Mucosa of rectum (tissue), 2 donors: ENCODE measurements at regions not wholly inside any gene's neighbourhood (a gene's known extent, or its start where the extent isn't known, plus 50 kb on each side); places are given as distances from the start of the nearest gene placed in this dataset.

Source experiments
- H3K27ac ChIP-seq, 2 donors: one replicate each; pipeline ENCODE4 v1.7.0; 2013; ENCODE audit warnings: inconsistent platforms in 2 of 2, low read depth in 2 of 2, low read length in 2 of 2
- H3K27me3 ChIP-seq, 2 donors: one replicate each; pipeline ENCODE4 v1.7.0; 2013; ENCODE audit warnings: low read length in 2 of 2; ENCODE audit not compliant: control insufficient read depth in 2 of 2, insufficient read depth in 2 of 2
- H3K36me3 ChIP-seq, 2 donors: one replicate each; pipeline ENCODE4 v1.7.0; 2013; ENCODE audit warnings: low read length in 2 of 2; ENCODE audit not compliant: control insufficient read depth in 2 of 2, insufficient read depth in 2 of 2
- H3K4me1 ChIP-seq, 2 donors: one replicate each; pipeline ENCODE4 v1.7.0; 2013; ENCODE audit warnings: low read length in 2 of 2, mild to moderate bottlenecking in 1 of 2; ENCODE audit not compliant: control insufficient read depth in 2 of 2, insufficient read depth in 2 of 2
- H3K4me3 ChIP-seq, 2 donors: one replicate each; pipeline ENCODE4 v1.7.0; 2013; ENCODE audit warnings: low read length in 2 of 2
- H3K9ac ChIP-seq, 2 donors: one replicate each; pipeline ENCODE4 v1.7.0; 2013; ENCODE audit warnings: low read length in 2 of 2, low read depth in 1 of 2, mild to moderate bottlenecking in 1 of 2
- H3K9me3 ChIP-seq, 2 donors: one replicate each; pipeline ENCODE4 v1.7.0; 2013; ENCODE audit warnings: low read length in 2 of 2; ENCODE audit not compliant: control insufficient read depth in 2 of 2
- donor health status: healthy.
- donor health status: Normal muscosa, but diverticular disease.

DNA sequence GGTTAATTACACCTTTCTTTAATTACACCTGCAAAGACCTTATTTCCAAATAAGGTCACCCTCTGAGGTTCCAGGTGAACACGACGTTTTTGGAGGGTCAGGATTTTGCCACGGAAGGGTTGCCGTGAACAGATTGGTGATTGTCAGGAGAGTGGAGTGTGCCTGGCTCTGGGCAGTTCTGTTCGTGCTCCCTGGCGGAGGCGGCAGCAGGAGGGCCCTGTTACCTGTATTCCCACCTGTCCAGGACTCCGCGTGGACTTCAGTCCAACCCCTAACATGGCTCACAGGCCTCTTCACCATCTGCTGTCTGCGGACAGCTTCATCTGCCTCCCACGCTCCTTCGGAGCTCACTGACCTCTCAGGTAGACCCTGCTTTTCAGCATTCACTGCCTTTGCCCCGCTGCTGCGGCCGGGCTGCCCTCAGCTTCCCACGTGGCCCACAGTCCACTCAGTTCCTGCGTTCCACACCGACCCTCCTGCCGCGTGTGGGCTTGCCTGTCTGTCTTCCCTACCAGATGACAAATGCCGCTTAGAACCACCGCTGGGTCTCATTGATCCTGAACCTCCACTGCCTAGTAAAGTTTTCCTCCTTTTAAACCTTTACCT, 187.5 kb upstream of the DIO3 start:
- no peaks in the 10 kb centered on the region for H3K4me1 ChIP-seq

DNA sequence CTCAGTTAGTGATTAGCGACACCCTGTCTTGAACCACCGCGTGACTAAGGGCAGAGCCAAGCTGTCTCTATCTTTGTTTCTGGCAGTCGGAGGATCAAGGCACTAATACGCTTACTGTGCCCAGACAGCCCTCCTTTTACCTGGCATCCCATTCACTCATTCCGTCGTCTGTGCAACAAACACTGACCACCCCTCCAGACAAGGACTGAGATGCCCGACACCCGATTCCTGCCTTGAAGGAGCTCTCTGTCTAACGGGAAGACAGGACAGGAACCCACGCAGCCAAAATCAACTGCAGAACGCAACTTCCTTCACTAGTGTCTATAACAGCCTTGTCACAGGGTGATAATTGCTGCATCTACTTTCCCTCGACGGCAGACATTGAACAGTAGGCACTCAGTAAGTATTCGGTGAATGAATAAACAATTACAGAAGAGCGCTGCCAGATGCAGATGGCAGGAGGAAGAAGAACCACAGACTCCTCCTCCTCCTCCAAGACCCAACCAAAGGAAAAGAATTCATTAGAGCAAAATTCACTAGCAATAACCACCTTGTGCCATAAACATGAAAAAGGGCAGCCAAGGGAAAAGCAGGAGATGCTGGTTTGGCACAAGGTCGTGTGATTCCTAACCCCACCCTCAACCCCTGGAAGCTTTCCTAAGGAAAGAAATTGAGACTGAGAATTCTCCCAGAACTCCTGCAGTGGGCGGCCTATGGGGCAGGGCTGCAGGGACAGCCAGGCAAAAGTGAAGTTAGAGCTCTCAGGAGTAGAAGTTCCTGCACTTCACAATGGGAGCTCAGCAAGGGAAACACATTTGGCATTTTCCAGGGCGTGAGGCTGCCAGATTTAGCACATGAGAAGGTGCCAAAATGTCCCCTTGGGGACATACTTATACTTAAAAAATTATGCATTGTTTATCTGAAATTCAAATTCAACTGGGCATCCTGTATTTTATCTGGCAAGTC, 186.6 kb upstream of the DIO3 start:
- H3K9ac ChIP-seq = no peak overlapping the region
- no peaks in the 10 kb centered on the region for H3K27me3 ChIP-seq
- H3K9me3 ChIP-seq = no peaks in the 10 kb centered on the region
- no peaks in the 10 kb centered on the region for H3K36me3 ChIP-seq
- no peak overlapping the region for H3K27ac ChIP-seq
- no peaks in the 10 kb centered on the region for H3K4me1 ChIP-seq
- H3K4me3 ChIP-seq = no peak overlapping the region

More for the DNA sequence above, 187.5 kb upstream of the DIO3 start:
- Histone ChIP-seq H3K9ac (no peak overlapping the region), H3K36me3 (no peaks in the 10 kb centered on the region), H3K27ac (no peak overlapping the region), H3K27me3 (no peaks in the 10 kb centered on the region), H3K4me3 (no peak overlapping the region), H3K9me3 (no peaks in the 10 kb centered on the region)

DNA sequence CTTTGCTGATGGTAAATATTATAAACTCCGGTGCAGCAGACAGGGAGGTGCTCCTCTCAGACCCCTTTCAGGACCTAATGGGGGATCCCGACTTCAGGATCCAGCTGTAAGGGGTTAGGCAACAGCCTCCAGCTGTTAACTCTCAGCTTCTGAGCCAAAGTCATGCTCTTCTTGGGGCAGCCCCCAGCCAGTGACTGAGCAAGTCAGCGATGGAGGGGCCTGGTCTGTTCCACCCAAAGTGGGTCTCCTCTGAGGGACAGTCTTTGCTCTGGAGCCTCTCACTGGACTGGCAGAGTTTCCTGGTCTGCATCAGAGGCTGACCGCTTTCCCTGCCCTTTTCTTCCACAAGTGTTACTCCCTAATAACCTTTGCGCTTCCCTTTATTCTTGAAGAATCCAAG, 184.2 kb upstream of the DIO3 start:
- Histone ChIP-seq H3K9me3 (no peaks in the 10 kb centered on the region), H3K4me1 (no peaks in the 10 kb centered on the region), H3K9ac (no peak overlapping the region), H3K27me3 (no peaks in the 10 kb centered on the region), H3K27ac (no peak overlapping the region), H3K36me3 (no peaks in the 10 kb centered on the region), H3K4me3 (no peak overlapping the region)

DNA sequence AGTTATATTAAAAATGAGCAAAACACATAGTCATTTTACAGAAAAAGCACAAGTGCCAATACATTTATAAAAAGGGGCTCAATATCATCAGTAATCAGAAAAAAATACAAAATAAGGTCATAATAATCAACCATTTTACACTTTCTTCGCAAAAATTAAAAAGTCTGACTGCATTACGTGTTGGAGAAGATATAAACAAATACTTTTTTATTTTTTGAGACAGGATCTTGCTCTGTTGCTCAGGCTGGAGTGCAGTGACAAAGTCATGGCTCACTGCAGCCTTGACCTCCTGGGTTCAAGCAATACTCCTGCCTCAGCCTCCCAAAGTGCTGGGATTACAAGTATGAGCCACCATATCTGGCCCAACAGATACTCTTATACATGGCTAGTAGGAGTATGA, 181.5 kb upstream of the DIO3 start:
- no peak overlapping the region for H3K27ac ChIP-seq
- H3K27me3 ChIP-seq = no peaks in the 10 kb centered on the region
- H3K4me1 ChIP-seq = no peaks in the 10 kb centered on the region
- H3K9me3 ChIP-seq = peaks cover 0 to 3% of the 10 kb centered on the region in 2 donors
- no peak overlapping the region for H3K9ac ChIP-seq
- no peaks in the 10 kb centered on the region for H3K36me3 ChIP-seq
- H3K4me3 ChIP-seq = no peak overlapping the region

DNA sequence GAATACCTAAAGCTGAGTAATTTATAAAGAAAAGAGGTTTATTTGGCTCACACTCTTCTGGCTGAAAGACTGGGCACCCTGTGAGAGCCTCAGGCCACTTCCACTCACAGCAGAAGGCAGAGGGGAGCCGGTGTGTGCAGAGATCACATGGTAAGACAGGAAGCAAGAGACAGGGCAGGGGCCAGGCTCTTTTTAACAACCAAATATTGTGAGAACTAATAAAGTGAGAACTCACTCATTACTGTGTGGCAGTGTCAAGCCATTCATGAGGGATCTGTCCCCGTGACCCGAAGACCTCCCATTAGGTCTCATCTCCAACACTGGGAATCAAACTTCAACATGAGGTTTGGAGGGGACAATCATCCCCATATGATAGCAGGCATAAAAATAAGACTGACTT, 180.8 kb upstream of the DIO3 start:
- no peaks in the 10 kb centered on the region for H3K27me3 ChIP-seq
- no peak overlapping the region for H3K27ac ChIP-seq
- no peak overlapping the region for H3K4me3 ChIP-seq
- H3K4me1 ChIP-seq = no peaks in the 10 kb centered on the region
- H3K36me3 ChIP-seq = no peaks in the 10 kb centered on the region
- no peak overlapping the region for H3K9ac ChIP-seq
- peaks cover 0 to 4% of the 10 kb centered on the region in 2 donors for H3K9me3 ChIP-seq

DNA sequence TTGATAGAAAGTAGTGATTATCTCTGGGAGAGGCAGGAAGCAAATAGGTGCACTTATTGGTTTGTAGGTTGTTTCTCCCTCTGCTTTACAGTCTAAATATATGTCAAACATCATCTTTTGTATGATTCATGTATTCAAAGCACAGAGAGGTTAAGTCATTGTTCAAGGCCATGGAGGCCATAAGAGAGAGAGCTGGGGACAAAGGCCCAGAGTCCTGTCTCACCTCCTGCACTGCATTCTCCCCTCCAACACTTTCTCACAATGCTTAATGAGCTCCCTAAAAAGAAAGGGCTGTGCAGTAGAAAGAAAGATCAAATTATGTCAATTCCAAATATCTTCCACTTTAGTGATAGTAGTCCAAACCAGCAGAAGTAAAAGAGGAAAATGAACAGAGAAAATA, 180.4 kb upstream of the DIO3 start:
- Histone ChIP-seq H3K27me3 (no peaks in the 10 kb centered on the region), H3K4me1 (no peaks in the 10 kb centered on the region), H3K4me3 (no peak overlapping the region), H3K9ac (no peak overlapping the region), H3K27ac (no peak overlapping the region), H3K9me3 (peaks cover 0 to 4% of the 10 kb centered on the region in 2 donors), H3K36me3 (no peaks in the 10 kb centered on the region)

DNA sequence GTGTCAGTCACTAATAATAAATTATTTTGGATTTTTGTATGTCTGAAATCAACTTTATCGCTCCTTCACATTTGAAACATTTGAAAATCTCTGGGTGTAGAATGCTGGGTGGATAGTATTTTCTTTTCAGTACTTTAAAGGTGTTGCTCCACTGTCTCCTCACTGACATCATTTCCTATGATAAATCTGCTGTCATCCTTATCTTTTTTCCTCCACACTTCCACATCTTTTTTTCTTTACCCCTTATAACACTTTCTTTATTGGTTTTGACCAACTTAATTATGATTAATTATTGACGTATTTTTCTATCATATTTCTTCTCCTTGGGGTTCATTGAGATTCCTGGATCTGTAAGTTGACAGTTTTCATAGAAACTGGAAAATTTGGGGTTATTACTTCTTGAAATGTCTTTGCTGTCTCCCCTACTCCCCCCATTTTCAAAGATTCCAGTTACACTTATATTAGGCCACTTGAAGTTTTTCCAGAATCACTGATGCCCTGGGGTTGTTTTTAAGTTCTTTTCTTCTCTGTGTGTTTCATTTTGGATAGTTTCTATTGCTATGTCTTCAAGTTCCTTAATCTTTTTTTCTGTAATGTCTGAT, 177.5 kb upstream of the DIO3 start:
- no peaks in the 10 kb centered on the region for H3K36me3 ChIP-seq
- no peaks in the 10 kb centered on the region for H3K4me1 ChIP-seq
- H3K9me3 ChIP-seq = peaks cover 0 to 4% of the 10 kb centered on the region in 2 donors
- no peak overlapping the region for H3K9ac ChIP-seq
- no peak overlapping the region for H3K27ac ChIP-seq
- H3K27me3 ChIP-seq = no peaks in the 10 kb centered on the region
- H3K4me3 ChIP-seq = no peak overlapping the region

DNA sequence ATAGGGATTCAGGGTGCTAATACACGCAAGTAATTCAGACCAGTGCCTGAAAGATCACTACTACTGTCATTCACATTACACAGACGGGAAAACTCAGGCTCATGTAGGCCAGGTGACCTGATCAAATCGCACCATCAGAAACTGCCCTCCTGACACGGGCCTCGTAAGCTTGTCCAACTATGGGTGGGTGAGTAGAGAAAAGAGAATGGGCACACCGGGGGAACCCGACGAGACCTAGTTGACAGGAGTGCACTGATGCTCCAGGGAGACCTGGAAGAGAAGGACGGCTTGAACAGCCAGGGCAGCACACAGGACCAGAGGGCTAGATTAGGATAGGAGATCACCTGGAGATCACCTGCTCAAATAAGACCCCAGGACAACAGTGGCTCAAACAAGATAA, 166.9 kb upstream of the DIO3 start:
- H3K4me3 ChIP-seq = no peak overlapping the region
- no peaks in the 10 kb centered on the region for H3K4me1 ChIP-seq
- H3K27me3 ChIP-seq = no peaks in the 10 kb centered on the region
- H3K9me3 ChIP-seq = no peaks in the 10 kb centered on the region
- no peak overlapping the region for H3K27ac ChIP-seq
- H3K36me3 ChIP-seq = no peaks in the 10 kb centered on the region
- no peak overlapping the region for H3K9ac ChIP-seq

DNA sequence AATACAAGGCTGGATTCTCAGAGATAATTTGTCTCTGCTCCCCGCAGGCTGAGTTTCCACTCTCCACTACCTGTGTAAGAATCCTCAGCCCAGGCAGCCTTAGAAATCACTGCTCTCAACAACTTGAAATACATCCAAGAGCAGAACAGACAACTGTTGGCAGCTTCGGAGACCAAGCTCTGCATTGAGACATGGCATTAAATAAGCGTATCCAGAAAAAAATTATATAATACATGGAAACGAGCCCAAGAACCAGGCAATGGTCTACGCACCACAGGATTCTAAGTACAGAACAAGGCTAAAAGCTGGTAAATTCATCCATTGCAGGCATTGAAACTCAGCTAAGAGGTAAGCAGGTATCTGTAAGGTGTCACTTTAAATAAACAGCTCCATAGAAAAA, 165.5 kb upstream of the DIO3 start:
- Histone ChIP-seq H3K27ac (no peak overlapping the region), H3K4me1 (no peaks in the 10 kb centered on the region), H3K4me3 (no peak overlapping the region)

DNA sequence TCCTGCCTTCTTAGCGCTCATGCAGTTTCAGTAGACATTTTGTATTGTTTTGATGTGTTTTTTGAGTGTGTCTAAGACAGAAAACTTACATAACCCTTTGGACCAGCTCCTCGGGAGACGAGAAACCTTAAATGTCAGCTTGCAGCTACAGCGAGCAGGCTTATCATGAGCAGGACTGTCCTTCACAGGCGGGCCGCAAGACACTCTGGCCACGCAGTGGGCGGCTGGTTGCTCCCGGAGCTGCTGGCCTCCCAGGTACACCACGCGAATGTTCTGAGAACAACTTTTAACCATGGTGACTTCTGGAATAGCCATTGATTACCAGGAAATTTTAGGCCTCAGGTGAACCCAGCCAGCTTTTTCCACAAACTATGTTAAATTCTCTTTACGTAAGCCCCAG, 164.1 kb upstream of the DIO3 start:
- H3K4me1 ChIP-seq = no peaks in the 10 kb centered on the region
- no peak overlapping the region for H3K9ac ChIP-seq
- no peaks in the 10 kb centered on the region for H3K36me3 ChIP-seq
- no peaks in the 10 kb centered on the region for H3K9me3 ChIP-seq
- peaks cover 3 to 9% of the 10 kb centered on the region in 2 donors for H3K27me3 ChIP-seq
- H3K4me3 ChIP-seq = no peak overlapping the region
- H3K27ac ChIP-seq = no peak overlapping the region

More for the DNA sequence above, 165.5 kb upstream of the DIO3 start:
- Histone ChIP-seq H3K9ac (no peak overlapping the region), H3K9me3 (no peaks in the 10 kb centered on the region), H3K27me3 (peaks cover under 1 to 5% of the 10 kb centered on the region in 2 donors), H3K36me3 (no peaks in the 10 kb centered on the region)
